Islet of Langerhans (tissue), 1 donor: ENCODE measurements at regions not wholly inside any gene's neighbourhood (a gene's known extent, or its start where the extent isn't known, plus 50 kb on each side); places are given as distances from the start of the nearest gene placed in this dataset.

Experiments used
- FAIRE-seq: peaks from one replicate; lab custom pipeline; 2011; peaks lifted over from hg19 to GRCh38; lab: Jason Lieb, UNC

GRCh38 chr3:5270666-5271371 is 83.3 kb downstream of the EDEM1 start:
- no peak for FAIRE-seq

DNA sequence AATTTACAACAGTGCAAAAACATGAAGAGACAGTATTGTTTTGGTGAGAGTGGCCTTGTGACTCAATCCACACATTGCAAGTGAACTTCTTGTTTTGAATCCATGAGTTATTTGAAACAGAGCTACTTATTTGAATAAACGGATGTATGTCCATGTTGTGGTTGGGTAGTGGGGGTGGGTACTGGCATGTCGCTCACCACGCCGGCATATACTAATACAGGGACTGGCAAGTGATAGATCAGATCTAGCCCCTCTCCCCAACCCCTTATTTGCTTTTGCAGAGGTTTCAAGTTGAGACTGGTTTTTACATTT is 83.8 kb downstream of the EDEM1 start:
- FAIRE-seq, result no peak

- FAIRE-seq, result no peak
Measured at GRCh38 chr3:5272387-5272786, 84.9 kb downstream of the EDEM1 start.

DNA sequence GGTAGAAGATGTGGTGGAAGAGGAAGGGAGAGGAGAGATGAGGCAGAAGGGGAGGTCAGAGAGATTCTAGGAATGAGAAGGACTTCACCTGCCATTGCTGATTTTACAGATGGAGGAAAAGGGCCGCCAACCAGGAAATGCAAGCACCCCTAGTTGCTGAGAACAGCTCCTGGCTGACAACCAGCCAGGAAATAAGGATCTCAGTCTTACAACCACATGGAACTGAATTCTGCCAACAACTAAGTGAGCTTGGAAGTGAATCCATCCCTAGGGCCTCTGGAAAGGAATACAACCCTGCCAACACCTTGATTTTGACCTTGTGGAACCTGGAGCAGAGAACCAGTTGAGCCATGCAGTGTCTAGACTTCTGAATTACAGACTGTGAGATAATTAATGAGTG is 86.6 kb downstream of the EDEM1 start:
- FAIRE-seq, result no peak

DNA sequence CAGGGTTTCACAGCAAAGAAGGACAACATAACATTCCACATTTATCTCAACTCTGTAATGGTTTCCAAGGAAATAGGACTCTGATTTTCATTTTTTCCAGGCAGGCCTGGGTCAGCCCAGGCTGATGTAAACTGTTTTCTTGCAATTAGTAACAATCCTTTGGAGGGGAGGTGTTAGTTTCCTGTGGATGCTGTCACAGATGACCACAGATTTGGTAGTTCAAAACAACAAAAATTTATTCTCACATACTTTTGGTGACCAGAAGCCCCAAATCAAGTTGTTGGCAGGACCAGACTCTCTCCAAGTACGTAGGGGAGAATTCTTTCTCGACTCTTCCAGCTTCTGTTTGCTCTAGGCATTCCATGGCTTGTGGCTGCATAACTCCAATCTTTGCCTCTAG is 88.0 kb downstream of the EDEM1 start:
- no peak for FAIRE-seq

DNA sequence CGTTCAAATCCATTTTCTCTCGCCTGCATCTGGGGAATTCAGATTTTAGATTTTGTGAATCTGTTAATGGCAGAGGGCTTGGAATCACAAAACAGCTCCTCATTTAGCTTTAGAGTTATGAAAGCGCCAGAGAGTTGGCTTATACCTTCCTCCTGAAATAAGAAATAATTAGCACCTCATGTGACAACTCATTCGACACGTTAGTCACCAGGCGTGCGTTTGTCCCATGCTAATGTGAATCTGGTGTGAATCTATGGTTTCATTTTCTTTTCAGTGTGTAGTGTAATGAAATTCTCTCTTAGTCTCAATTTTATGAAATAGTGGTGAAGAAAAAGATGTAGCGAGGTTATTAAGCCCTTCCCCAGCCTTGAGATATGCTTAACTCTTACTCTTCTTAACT is 89.4 kb downstream of the EDEM1 start:
- FAIRE-seq, result no peak

DNA sequence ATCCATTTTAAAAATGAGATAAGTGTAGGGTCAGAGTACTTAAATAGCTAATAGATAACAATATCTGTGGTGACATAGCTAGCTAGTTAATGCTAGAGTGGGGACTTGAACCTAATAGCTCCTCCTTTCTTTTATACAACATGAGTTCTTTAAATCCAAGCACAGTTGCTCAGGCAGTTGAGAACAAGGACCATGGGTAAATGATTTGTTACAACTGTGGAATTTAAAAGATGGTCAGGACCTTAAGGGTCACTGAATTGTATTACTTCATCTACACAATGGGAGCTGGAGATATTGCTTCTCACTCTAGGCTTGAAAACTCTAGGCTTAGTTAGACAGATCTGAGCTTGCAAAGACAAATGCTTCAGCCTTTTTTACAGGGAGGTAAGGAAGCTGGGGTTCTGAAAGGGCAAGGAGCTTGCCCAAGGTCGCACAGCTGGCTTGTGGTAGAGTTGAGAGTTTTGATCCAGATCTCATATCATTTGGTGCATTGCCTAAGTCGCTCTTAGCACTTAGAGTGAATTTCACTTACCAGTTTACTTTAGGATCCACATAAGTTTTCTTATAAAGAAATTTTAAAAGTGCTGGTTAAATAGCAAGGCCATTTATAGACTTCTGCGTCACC is 90.2 kb downstream of the EDEM1 start:
- no peak for FAIRE-seq

DNA sequence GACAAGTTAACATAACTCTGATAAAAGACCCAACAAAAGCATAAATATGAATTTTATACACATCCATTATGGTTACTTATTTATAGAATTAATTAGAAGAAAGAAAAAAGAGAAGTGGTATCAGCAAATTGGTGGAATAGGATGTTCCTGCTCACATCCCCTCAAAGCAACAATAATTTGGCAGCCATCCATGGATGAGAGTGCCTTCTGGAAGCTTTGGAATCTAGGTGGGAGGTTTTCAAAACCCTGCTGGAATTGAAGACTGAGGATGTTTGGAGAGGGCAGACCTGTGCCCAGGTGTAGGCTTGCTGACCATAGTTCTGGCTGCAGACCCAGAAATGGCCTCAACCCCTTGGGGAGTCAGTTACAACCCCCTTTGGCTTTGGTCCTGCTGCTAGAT is 91.2 kb downstream of the EDEM1 start:
- no peak for FAIRE-seq

DNA sequence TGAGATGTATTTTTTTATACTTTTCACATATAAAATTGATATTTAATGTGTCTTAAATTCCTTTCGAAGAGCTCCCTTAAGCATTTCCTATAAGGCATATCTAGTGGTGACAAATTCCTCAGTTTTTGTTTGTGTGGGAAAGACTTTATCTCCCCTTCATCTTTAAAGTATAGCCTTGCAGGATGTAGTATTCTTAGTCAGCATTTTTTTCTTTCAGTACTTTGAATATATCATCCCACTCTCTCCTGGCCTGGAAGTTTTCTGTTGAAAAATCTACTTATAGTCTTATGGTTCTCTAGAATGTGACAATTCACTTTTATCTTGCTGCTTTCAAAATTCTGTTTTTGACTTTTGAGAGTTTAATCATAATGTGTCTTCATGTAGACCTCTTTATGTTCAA is 95.2 kb downstream of the EDEM1 start:
- no peak for FAIRE-seq

DNA sequence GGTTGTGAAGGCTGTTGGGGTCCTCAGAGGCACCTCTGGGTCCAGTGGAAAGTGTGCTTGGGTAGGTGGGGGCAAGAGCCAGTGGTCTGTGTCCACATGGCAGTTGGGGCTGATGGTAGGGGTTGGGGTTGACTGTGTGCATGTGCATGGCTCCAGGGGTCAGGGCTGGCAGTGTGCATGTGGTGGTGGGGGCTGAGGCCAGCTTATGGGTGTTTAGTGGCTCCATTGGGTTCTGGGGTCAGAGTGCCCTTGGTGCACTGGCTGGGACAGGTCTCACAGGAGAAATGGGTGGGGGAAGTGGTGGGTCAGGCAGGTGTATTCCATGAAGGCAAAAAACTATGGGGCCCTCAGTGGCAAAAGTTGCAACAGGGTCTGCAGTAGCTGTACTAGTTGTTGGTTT is 97.9 kb downstream of the EDEM1 start:
- FAIRE-seq, result no peak

- FAIRE-seq, result no peak
Measured at GRCh38 chr3:5290915-5291314, 103.4 kb downstream of the EDEM1 start.

- FAIRE-seq, result no peak
Measured at GRCh38 chr3:5292512-5292911, 105.0 kb downstream of the EDEM1 start.

DNA sequence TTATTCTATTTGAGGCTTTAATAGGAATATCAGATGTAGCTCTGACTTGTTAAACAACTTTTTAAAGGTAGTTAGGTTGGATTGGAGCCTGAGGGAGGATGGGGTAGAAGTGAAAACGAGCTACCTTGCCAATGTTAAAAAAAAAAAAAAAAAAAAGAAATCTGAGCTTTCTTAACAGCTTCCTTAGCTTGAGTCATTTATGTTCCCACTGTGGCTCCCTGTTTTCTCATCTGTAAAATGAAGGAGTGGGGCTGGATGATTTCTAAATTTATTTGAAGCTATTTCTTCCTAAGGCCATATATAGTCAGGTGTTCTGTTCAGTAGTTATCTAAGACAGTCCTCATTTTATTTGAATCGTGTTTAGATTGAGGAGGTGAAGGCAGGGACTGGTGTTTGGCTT is 105.7 kb downstream of the EDEM1 start:
- FAIRE-seq, result no peak

- FAIRE-seq, result no peak
Measured at GRCh38 chr3:5294356-5294755, 106.8 kb downstream of the EDEM1 start.

- FAIRE-seq, result no peak
Measured at GRCh38 chr3:5295191-5295690, 107.7 kb downstream of the EDEM1 start.

DNA sequence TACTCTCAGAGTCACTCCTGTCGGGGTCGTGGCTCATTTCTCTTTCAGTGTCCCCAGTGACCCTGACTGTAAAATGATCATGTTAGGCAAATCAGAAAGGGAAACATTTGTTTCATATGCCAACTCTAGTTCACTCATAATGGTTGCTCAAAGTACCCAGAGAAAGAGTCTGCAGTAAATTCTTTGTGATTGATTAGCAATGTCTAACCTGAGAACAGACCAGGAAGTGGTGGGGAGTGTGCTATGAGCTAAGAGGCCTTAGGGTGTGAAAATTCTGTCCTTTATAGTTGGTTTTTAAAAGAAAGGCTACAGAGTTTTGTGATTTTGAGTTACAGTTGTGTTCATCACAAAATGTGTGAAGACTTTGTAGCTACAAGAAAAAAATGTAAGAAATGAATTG is 108.9 kb downstream of the EDEM1 start:
- no peak for FAIRE-seq

DNA sequence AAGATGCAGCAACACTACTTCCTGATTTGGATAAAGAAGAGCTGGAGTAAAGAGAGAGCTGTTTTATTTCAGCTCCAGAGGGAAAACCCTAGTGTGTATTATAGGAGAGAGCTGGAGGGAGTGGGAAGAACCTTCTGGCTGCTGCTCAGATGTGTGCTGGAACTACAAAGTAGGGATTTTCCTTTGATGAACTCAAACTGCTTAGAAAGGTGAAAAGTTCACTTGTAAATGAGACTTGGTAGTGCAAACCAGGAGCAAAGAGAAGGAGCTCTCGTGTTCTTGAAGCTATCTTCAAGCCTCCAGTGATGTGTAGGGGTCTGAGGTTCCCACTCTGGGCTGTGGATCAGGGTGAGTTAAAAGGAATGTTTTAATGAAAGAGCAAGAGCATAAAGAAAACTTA is 110.4 kb downstream of the EDEM1 start:
- FAIRE-seq, result no peak

- no peak for FAIRE-seq
Measured at GRCh38 chr3:5298453-5298852, 110.9 kb downstream of the EDEM1 start.

GRCh38 chr3:5299161-5299560 is 111.7 kb downstream of the EDEM1 start:
- FAIRE-seq, result no peak

DNA sequence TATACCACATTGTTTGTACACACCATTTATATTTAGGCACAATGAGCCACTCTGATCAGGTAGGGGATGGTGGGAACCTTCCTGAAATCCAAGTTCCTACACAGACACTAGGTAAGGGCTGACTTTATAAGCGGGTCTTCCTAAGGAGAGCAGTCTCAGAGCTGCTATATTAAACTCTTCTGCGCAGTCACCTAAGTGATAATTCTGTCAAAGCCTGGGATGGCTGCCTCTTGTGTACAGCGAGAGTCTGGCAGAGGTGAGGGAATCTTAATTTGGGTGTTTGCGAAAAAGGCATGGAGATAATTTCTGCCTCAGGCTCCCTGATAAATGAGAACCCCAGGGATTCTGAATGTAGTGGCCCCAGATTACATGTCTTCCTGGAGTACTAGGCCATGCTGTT is 113.1 kb downstream of the EDEM1 start:
- no peak for FAIRE-seq

DNA sequence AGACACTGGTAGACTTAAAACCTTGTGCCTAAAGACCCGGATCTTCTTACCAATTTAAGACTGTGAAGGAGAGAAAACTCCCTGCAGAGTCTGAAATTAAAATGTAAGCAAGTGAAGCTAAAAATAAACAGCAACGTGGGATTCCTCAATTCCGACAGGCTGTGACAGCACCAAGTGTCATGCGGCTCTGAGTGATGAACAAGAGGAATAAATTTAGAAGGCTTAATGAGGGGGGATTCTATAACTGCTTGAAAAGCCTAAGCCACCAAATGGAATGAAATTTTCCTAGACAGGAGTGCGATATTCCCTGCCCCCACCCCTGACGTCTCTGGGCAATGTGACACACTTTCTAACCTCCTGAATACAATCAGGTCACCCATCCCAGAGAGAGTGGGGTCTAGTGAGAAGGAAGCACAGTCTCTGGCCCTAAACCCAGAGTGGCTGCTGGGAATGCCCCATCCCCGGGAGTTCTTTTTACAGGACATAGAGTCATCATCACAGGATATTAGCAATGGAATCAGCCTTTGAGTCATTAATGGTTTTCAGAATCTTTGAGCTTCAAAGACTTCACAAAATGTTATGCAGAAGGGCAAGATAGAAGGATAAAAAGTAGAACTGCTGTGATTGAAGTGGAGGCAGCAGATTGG is 114.3 kb downstream of the EDEM1 start:
- FAIRE-seq, result no peak

- no peak for FAIRE-seq
Measured at GRCh38 chr3:5302661-5303060, 115.2 kb downstream of the EDEM1 start.

- FAIRE-seq, result no peak
Measured at GRCh38 chr3:5304188-5304587, 116.7 kb downstream of the EDEM1 start.
